ENCODE measurements at regions not wholly inside any gene's neighbourhood (a gene's known extent, or its start where the extent isn't known, plus 50 kb on each side); places are given as distances from the start of the nearest gene placed in this dataset.

GRCh38 chr4:54499308-54500074 lies 158.3 kb upstream of the KIT start:
- Histone ChIP-seq H3K36me3 (ENCODE audit: control insufficient read depth in 2 of 4, insufficient read depth in 4 of 4, low read length in 3 of 4) (no peaks in the 10 kb centered on the region), H4K91ac (replicated peaks; ENCODE audit: insufficient read length, low read length) (no peak overlapping the region), H3K79me1 (ENCODE audit: low read depth, low read length) (no peaks in the 10 kb centered on the region), H3K4ac (replicated peaks; ENCODE audit: insufficient read length, low read depth, low read length) (no peak overlapping the region), H2AFZ (ENCODE audit: low read length) (no peak overlapping the region; the same call in 1 of the 2 replicates), H4K20me1 (replicated peaks in 1 of 2; ENCODE audit: control insufficient read depth in 1 of 2, insufficient read depth in 2 of 2, low read length in 2 of 2) (no peaks in the 10 kb centered on the region), H3K23me2 (ENCODE audit: low read depth, low read length) (no peaks in the 10 kb centered on the region), H2BK15ac (ENCODE audit: low read length) (no peak overlapping the region), H3K79me2 (ENCODE audit: control insufficient read depth in 1 of 2, insufficient read depth in 2 of 2, low read length in 2 of 2) (no peaks in the 10 kb centered on the region), H3K27me3 (replicated peaks in 1 of 4; ENCODE audit: control insufficient read depth in 3 of 4, extremely low read depth in 1 of 4, insufficient read depth in 3 of 4, low read length in 3 of 4) (no peaks in the 10 kb centered on the region; a peak in 1 of 7 replicates), H3K4me3 (ENCODE audit: extremely low read depth in 1 of 4, insufficient read depth in 2 of 4, low read depth in 3 of 4, low read length in 4 of 4) (no peak overlapping the region), H3K4me2 (ENCODE audit: insufficient read depth in 1 of 2, low read depth in 2 of 2, low read length in 2 of 2) (no peak overlapping the region), H2BK5ac (ENCODE audit: low read depth, low read length) (no peak overlapping the region), H3K14ac (ENCODE audit: insufficient read length) (no peak overlapping the region), H4K5ac (ENCODE audit: insufficient read length, low read depth, low read length) (no peak overlapping the region), H3K56ac (replicated peaks; ENCODE audit: insufficient read length, low read depth, low read length) (no peak overlapping the region), H3K18ac (ENCODE audit: extremely low read depth, low read length) (no peak overlapping the region), H3K23ac (ENCODE audit: insufficient read length) (no peak overlapping the region), H2BK120ac (replicated peaks; ENCODE audit: low read depth, low read length) (no peak overlapping the region), H3K27ac (ENCODE audit: low read depth, low read length) (no peak overlapping the region), H2AK5ac (ENCODE audit: low read depth, low read length) (no peak overlapping the region), H3K4me1 (replicated peaks in 1 of 4; ENCODE audit: control insufficient read depth in 3 of 4, insufficient read depth in 4 of 4, low read length in 3 of 4) (peaks cover 0 to 3% (median 0%) of the 10 kb centered on the region in 4 experiments; a peak in 1 of 7 replicates), H3K9ac (replicated peaks in 1 of 4; ENCODE audit: extremely low read depth in 1 of 4, low read depth in 3 of 4, low read length in 3 of 4) (no peak overlapping the region), H3K9me3 (ENCODE audit: insufficient read depth in 2 of 2, low read depth in 1 of 2, low read length in 1 of 2) (no peaks in the 10 kb centered on the region), H2BK12ac (ENCODE audit: low read depth, low read length) (no peak overlapping the region), H2BK20ac (ENCODE audit: low read length) (no peak overlapping the region), H4K8ac (ENCODE audit: extremely low read depth, insufficient read depth, low read length) (no peak overlapping the region)
- 84% methylated on average over 7 of the region's 7 CpGs; no CpG with 5 or more reads in 1 of the 2 experiments for WGBS, 2 experiments (ENCODE audit: extremely low coverage in 1 of 2, insufficient coverage in 1 of 2, insufficient read length in 1 of 2, insufficient replicate concordance in 2 of 2, low coverage in 1 of 2, low lambda C conversion rate in 2 of 2, missing lambda C conversion rate in 1 of 2)
- DNase-seq (ENCODE audit: low read depth in 1 of 2, low spot score in 2 of 2) (no peak), FAIRE-seq (no peak)
- POLR2A ChIA-PET (ENCODE audit: partially characterized antibody) = no interaction called here
- CTCF ChIA-PET (ENCODE audit: partially characterized antibody) = no interaction called here
- TF ChIP-seq ZNF274 (IDR thresholded peaks at IDR 0.05; ENCODE audit: borderline replicate concordance, extremely low read depth, low read length) (no peak), RAD21 (IDR thresholded peaks at IDR 0.05 in 1 of 2, conservative IDR thresholded peaks at IDR 0.05 in 1 of 2; ENCODE audit: low read depth in 2 of 2, low read length in 2 of 2) (no peak), RXRA (IDR thresholded peaks at IDR 0.05; ENCODE audit: insufficient read depth, low read depth, low read length) (no peak), TEAD4 (IDR thresholded peaks at IDR 0.05; ENCODE audit: low read depth, low read length) (no peak), POLR2AphosphoS5 (IDR thresholded peaks at IDR 0.05; ENCODE audit: low read depth, low read length) (no peak), BACH1 (IDR thresholded peaks at IDR 0.05; ENCODE audit: low read length) (no peak), SP1 (IDR thresholded peaks at IDR 0.05; ENCODE audit: low read depth, low read length) (no peak), EGR1 (IDR thresholded peaks at IDR 0.05; ENCODE audit: borderline replicate concordance, low read depth, low read length) (no peak), SIRT6 (IDR thresholded peaks at IDR 0.05; ENCODE audit: low read length) (no peak), MAX (IDR thresholded peaks at IDR 0.05) (no peak), SRF (IDR thresholded peaks at IDR 0.05; ENCODE audit: low read depth, low read length) (no peak), YY1 (IDR thresholded peaks at IDR 0.05; ENCODE audit: low read depth, low read length) (no peak), HDAC2 (IDR thresholded peaks at IDR 0.05; ENCODE audit: borderline replicate concordance in 1 of 2, low read depth in 2 of 2, low read length in 2 of 2) (no peak)
